Gastrocnemius medialis (tissue), 4 donors: ENCODE measurements at regions not wholly inside any gene's neighbourhood (a gene's known extent, or its start where the extent isn't known, plus 50 kb on each side); places are given as distances from the start of the nearest gene placed in this dataset.

Experiments used
- POLR2A ChIP-seq, 2 donors: fragments of 450-650 bp; IDR thresholded peaks; one replicate each; pipeline ENCODE4 v1.6.1; 2017; ENCODE audit warnings: antibody characterized with exemption in 2 of 2, mild to moderate bottlenecking in 2 of 2, moderate library complexity in 2 of 2
- TF ChIP-seq, protein P1 (sequence below), 5 experiments: fragments of 450-650 bp in 3 of 5; fragments of 200-600 bp in 2 of 5; sonication (generic) in 2 of 5; IDR thresholded peaks in 4 of 5; conservative IDR thresholded peaks in 1 of 5; 1 replicate in 4 of 5; 2 replicates in 1 of 5; pipeline ENCODE4 v1.5.1; 2016 to 2019; ENCODE audit warnings: antibody characterized with exemption in 5 of 5, mild to moderate bottlenecking in 3 of 5, moderate library complexity in 3 of 5

DNA sequence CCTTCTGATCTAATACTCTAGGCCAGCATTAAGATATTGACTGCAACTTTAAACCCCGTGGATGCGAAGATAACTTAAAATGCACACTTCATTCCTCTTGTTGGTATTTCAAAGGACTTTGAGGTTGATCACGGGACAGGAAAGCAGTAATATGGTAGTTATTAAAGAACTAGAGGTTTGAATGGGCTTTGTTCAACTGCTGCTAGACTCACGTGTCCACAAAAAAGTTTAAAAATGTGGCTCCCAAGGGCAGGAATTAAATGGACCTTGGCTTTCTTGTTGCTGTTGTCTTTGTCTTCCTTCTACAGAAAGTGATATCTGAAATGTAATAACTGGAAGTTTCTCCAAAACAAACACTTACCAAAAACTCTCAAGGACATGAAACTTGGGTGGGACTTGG is 186.3 kb downstream of the XPNPEP1 start:
- TF ChIP-seq, protein P1, sequence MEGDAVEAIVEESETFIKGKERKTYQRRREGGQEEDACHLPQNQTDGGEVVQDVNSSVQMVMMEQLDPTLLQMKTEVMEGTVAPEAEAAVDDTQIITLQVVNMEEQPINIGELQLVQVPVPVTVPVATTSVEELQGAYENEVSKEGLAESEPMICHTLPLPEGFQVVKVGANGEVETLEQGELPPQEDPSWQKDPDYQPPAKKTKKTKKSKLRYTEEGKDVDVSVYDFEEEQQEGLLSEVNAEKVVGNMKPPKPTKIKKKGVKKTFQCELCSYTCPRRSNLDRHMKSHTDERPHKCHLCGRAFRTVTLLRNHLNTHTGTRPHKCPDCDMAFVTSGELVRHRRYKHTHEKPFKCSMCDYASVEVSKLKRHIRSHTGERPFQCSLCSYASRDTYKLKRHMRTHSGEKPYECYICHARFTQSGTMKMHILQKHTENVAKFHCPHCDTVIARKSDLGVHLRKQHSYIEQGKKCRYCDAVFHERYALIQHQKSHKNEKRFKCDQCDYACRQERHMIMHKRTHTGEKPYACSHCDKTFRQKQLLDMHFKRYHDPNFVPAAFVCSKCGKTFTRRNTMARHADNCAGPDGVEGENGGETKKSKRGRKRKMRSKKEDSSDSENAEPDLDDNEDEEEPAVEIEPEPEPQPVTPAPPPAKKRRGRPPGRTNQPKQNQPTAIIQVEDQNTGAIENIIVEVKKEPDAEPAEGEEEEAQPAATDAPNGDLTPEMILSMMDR (IDR thresholded peaks at IDR 0.05 in 4 of 5, conservative IDR thresholded peaks at IDR 0.05 in 1 of 5) = no peak
- TF ChIP-seq POLR2A (IDR thresholded peaks at IDR 0.05) = no peak
